Adrenal gland (tissue), 5 donors: ENCODE measurements at regions not wholly inside any gene's neighbourhood (a gene's known extent, or its start where the extent isn't known, plus 50 kb on each side); places are given as distances from the start of the nearest gene placed in this dataset.

Experiments used
- POLR2A ChIP-seq, 2 donors: fragments of 450-650 bp; IDR thresholded peaks; one replicate each; pipeline ENCODE4 v1.6.1; 2017; ENCODE audit warnings: antibody characterized with exemption in 2 of 2, mild to moderate bottlenecking in 2 of 2, moderate library complexity in 1 of 2
- TF ChIP-seq, protein P1 (sequence below), 6 experiments: fragments of 450-650 bp in 4 of 6; fragments of 200-600 bp in 2 of 6; sonication (generic) in 1 of 6; IDR thresholded peaks; 1 replicate in 5 of 6; 2 replicates in 1 of 6; pipeline versions ENCODE4 v1.5.1 to v1.8.0; 2016 to 2021; ENCODE audit warnings: antibody characterized with exemption in 6 of 6, mild to moderate bottlenecking in 2 of 6, moderate library complexity in 1 of 6
- donor health status: DM: no; HTN: no; CAD: no.

DNA sequence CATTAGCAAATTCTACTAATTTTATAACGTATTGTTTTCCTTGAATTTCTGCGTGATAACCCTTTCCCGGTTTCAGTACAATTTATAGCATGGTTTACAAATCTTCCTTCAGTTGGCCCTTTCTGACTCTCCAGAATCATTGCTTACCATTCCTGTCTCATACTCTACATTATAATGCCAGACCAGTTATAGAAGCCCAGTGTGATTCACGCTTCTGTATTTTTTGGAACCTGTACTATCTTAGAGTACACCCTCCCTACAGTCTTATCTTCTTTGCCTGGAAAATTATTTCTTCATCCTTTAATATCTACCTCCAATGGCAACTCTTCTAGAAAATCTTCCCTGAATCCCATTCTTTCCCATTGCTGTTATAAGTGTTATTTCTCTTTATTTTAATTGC lies 391.6 kb upstream of the SYT4 start:
- no peak for TF ChIP-seq POLR2A (IDR thresholded peaks at IDR 0.05)
- TF ChIP-seq, protein P1, sequence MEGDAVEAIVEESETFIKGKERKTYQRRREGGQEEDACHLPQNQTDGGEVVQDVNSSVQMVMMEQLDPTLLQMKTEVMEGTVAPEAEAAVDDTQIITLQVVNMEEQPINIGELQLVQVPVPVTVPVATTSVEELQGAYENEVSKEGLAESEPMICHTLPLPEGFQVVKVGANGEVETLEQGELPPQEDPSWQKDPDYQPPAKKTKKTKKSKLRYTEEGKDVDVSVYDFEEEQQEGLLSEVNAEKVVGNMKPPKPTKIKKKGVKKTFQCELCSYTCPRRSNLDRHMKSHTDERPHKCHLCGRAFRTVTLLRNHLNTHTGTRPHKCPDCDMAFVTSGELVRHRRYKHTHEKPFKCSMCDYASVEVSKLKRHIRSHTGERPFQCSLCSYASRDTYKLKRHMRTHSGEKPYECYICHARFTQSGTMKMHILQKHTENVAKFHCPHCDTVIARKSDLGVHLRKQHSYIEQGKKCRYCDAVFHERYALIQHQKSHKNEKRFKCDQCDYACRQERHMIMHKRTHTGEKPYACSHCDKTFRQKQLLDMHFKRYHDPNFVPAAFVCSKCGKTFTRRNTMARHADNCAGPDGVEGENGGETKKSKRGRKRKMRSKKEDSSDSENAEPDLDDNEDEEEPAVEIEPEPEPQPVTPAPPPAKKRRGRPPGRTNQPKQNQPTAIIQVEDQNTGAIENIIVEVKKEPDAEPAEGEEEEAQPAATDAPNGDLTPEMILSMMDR (IDR thresholded peaks at IDR 0.05): no peak
